Esophagus squamous epithelium (tissue), 5 donors: ENCODE measurements at regions not wholly inside any gene's neighbourhood (a gene's known extent, or its start where the extent isn't known, plus 50 kb on each side); places are given as distances from the start of the nearest gene placed in this dataset.

Experiments used
- DNase-seq: peaks from one replicate; lab custom pipeline; 2025; lab: John Stamatoyannopoulos, UW
- H3K27ac ChIP-seq, 4 donors: fragments of 200-600 bp; sonication (generic); one replicate each; pipeline ENCODE4 v1.5.1; 2016 to 2019; ENCODE audit warnings: mild to moderate bottlenecking in 1 of 4
- H3K27me3 ChIP-seq, 4 donors: fragments of 200-600 bp; sonication (generic); 1 replicate in 3 of 4; 2 replicates in 1 of 4; pipeline versions ENCODE4 v1.5.1 to v1.6.0; 2017 to 2021; ENCODE audit warnings: antibody characterized with exemption in 1 of 4
- H3K36me3 ChIP-seq, 3 donors: fragments of 200-600 bp; sonication (generic); one replicate each; pipeline ENCODE4 v1.5.1; 2016 to 2019
- H3K4me1 ChIP-seq, 3 donors: fragments of 200-600 bp; sonication (generic); one replicate each; pipeline ENCODE4 v1.5.1; 2017 to 2019
- H3K4me3 ChIP-seq, 4 donors: fragments of 200-600 bp; sonication (generic); 1 replicate in 3 of 4; 2 replicates in 1 of 4; pipeline ENCODE4 v1.5.1; 2016 to 2019; ENCODE audit warnings: mild to moderate bottlenecking in 2 of 4, moderate library complexity in 1 of 4
- H3K9me3 ChIP-seq, 3 donors: fragments of 200-600 bp; sonication (generic); one replicate each; pipeline ENCODE4 v1.5.1; 2016 to 2019
- CTCF ChIP-seq, 6 experiments: fragments of 450-650 bp in 4 of 6; fragments of 200-600 bp in 2 of 6; sonication (generic) in 2 of 6; IDR thresholded peaks; one replicate each; pipeline ENCODE4 v1.5.1; 2016 to 2019; ENCODE audit warnings: antibody characterized with exemption in 6 of 6, mild to moderate bottlenecking in 4 of 6, moderate library complexity in 4 of 6
- POLR2A ChIP-seq, 4 donors: fragments of 450-650 bp; IDR thresholded peaks; one replicate each; pipeline ENCODE4 v1.6.1; 2017; ENCODE audit warnings: antibody characterized with exemption in 4 of 4, mild to moderate bottlenecking in 4 of 4, moderate library complexity in 3 of 4
- whole genome bisulfite sequencing, 2 donors: methylation state at CpG; one replicate each; pipeline ENCODE4 v1.1.5; 2018; 5-methylcytosine and 5-hydroxymethylcytosine counted together
- intact Hi-C: fragments of 100-400 bp; cut with DNase I; formaldehyde crosslinking; loops from one replicate; pipeline ENCODE4 v1.15.0; 2022
- donor health status: DM: yes; HTN: yes; CAD: no.

- no peak overlapping the region for H3K27ac ChIP-seq
- no peak for DNase-seq
- no peaks in the 10 kb centered on the region for H3K9me3 ChIP-seq
- no peaks in the 10 kb centered on the region for H3K27me3 ChIP-seq
- no peaks in the 10 kb centered on the region for H3K4me1 ChIP-seq
- H3K4me3 ChIP-seq = no peak overlapping the region
- intact Hi-C loops = no loop called here
- 85 to 90% methylated on average over 8 to 17 of the region's 20 CpGs for WGBS, 2 donors
- TF ChIP-seq CTCF (IDR thresholded peaks at IDR 0.05) = no peak
- TF ChIP-seq POLR2A (IDR thresholded peaks at IDR 0.05) = no peak
- H3K36me3 ChIP-seq = no peaks in the 10 kb centered on the region
These were observed 749.5 kb downstream of the VRK1 start for GRCh38 chr14:97546491-97547230.

GRCh38 chr14:97550463-97550862 is 753.3 kb downstream of the VRK1 start:
- H3K36me3 ChIP-seq = no peaks in the 10 kb centered on the region
- TF ChIP-seq POLR2A (IDR thresholded peaks at IDR 0.05) = no peak
- TF ChIP-seq CTCF (IDR thresholded peaks at IDR 0.05) = no peak
- no peak overlapping the region for H3K27ac ChIP-seq
- H3K9me3 ChIP-seq = no peaks in the 10 kb centered on the region
- H3K4me1 ChIP-seq = no peaks in the 10 kb centered on the region
- H3K4me3 ChIP-seq = no peak overlapping the region
- intact Hi-C loops = no loop called here
- WGBS, 2 donors = 75 to 81% methylated on average over 3 of the region's 3 CpGs
- peaks cover 0 to under 1% (median 0%) of the 10 kb centered on the region in 4 donors for H3K27me3 ChIP-seq
- no peak for DNase-seq

GRCh38 chr14:97554597-97554996 is 757.4 kb downstream of the VRK1 start:
- Histone ChIP-seq H3K9me3 (peaks cover 0 to 4% (median 3%) of the 10 kb centered on the region in 3 donors), H3K36me3 (no peaks in the 10 kb centered on the region), H3K27ac (no peak overlapping the region), H3K4me1 (no peaks in the 10 kb centered on the region), H3K27me3 (peaks cover 0 to 9% (median 0%) of the 10 kb centered on the region in 4 donors), H3K4me3 (no peak overlapping the region)
- DNase-seq = no peak
- no peak for TF ChIP-seq POLR2A (IDR thresholded peaks at IDR 0.05)
- TF ChIP-seq CTCF (IDR thresholded peaks at IDR 0.05) = no peak
- intact Hi-C loops = no loop called here
- WGBS, 2 donors = 45 to 50% methylated on average over 4 of the region's 4 CpGs

- peaks cover 0 to 35% (median 0%) of the 10 kb centered on the region in 4 donors for H3K27me3 ChIP-seq
- H3K9me3 ChIP-seq = peaks cover 0 to 4% (median 4%) of the 10 kb centered on the region in 3 donors
- no peaks in the 10 kb centered on the region for H3K4me1 ChIP-seq
- H3K36me3 ChIP-seq = no peaks in the 10 kb centered on the region
- H3K4me3 ChIP-seq = no peak overlapping the region
- no peak overlapping the region for H3K27ac ChIP-seq
- intact Hi-C loops = no loop called here
- 54 to 68% methylated on average over 3 of the region's 3 CpGs for WGBS, 2 donors
- TF ChIP-seq POLR2A (IDR thresholded peaks at IDR 0.05) (no peak), CTCF (IDR thresholded peaks at IDR 0.05) (no peak)
- DNase-seq = no peak
These were observed 767.2 kb downstream of the VRK1 start for GRCh38 chr14:97564334-97564733.

DNA sequence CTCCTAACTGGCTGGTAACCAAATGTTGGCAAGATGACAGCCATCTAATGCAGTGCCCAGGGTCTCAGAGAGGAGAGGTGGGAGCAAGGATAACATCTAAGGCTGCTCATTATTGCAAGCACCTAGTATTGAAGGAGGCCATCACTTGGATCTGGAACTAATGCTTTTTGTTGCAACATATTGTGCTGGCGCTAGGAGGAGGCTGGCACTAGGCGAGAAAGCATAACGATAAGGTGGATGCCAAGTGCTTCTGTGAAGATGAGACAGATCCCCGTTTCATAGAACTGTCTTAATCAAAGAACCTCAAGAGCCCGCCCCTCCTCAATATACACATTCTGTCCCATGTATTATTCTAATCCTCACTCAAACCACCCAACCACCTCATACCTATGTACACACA is 774.0 kb downstream of the VRK1 start:
- WGBS, 2 donors = 84 to 93% methylated on average over 5 of the region's 5 CpGs
- Histone ChIP-seq H3K27me3 (peaks cover 0 to 12% (median 0%) of the 10 kb centered on the region in 4 donors), H3K36me3 (no peaks in the 10 kb centered on the region), H3K27ac (no peak overlapping the region), H3K4me1 (no peaks in the 10 kb centered on the region), H3K4me3 (no peak overlapping the region), H3K9me3 (no peaks in the 10 kb centered on the region)
- DNase-seq = no peak
- intact Hi-C loops = no loop called here
- TF ChIP-seq POLR2A (IDR thresholded peaks at IDR 0.05) = no peak
- no peak for TF ChIP-seq CTCF (IDR thresholded peaks at IDR 0.05)
